Neural crest cell (in vitro differentiated cells): ENCODE measurements at regions not wholly inside any gene's neighbourhood (a gene's known extent, or its start where the extent isn't known, plus 50 kb on each side); places are given as distances from the start of the nearest gene placed in this dataset.
"Not testable (repeated sequence)": the region's sequence is repeated elsewhere in the genome, so short reads cannot be mapped to it uniquely, and the experiment has no call there.

ENCODE experiments used
- DNase-seq: peaks from one replicate; pipeline ENCODE4 v3.0.0; 2021; ENCODE audit warnings: low read depth, mixed read lengths, low spot score
- H3K27ac Mint-ChIP-seq: one replicate; pipeline ENCODE4 v1.8.0; 2021; ENCODE audit warnings: mild to moderate bottlenecking, mixed read lengths; ENCODE audit not compliant: unreplicated experiment
- H3K27me3 Mint-ChIP-seq: 2 replicates; pipeline ENCODE4 v1.8.0; 2021; ENCODE audit warnings: low read depth, mild to moderate bottlenecking, mixed read lengths
- H3K36me3 Mint-ChIP-seq: 2 replicates; pipeline ENCODE4 v1.8.0; 2021; ENCODE audit warnings: low read depth, mild to moderate bottlenecking, mixed read lengths
- H3K4me1 Mint-ChIP-seq: 2 replicates; pipeline ENCODE4 v1.8.0; 2021; ENCODE audit warnings: mixed read lengths
- H3K4me3 Mint-ChIP-seq: one replicate; pipeline ENCODE4 v1.8.0; 2021; ENCODE audit warnings: mild to moderate bottlenecking, mixed read lengths
- H3K9me3 Mint-ChIP-seq: 2 replicates; pipeline ENCODE4 v1.8.0; 2021; ENCODE audit warnings: mixed read lengths
- CTCF ChIP-seq: fragments of 200-600 bp; sonication (generic); conservative IDR thresholded peaks from 2 replicates; pipeline ENCODE4 v1.5.0; 2021; ENCODE audit warnings: antibody characterized with exemption, mild to moderate bottlenecking

GRCh38 chr15:62510791-62511190 lies 345.7 kb upstream of the C2CD4B start:
- TF ChIP-seq CTCF, result no peak
- H3K27me3 Mint-ChIP-seq, result no peaks in the 10 kb centered on the region
- peaks cover 26% of the 10 kb centered on the region for H3K4me1 Mint-ChIP-seq
- no peak overlapping the region for H3K27ac Mint-ChIP-seq
- no peaks in the 10 kb centered on the region for H3K9me3 Mint-ChIP-seq
- no peaks in the 10 kb centered on the region for H3K36me3 Mint-ChIP-seq
- H3K4me3 Mint-ChIP-seq, result no peak overlapping the region
- no peak for DNase-seq

- Mint-ChIP-seq H3K27me3 (no peaks in the 10 kb centered on the region), H3K9me3 (no peaks in the 10 kb centered on the region), H3K4me1 (peaks cover 8% of the 10 kb centered on the region), H3K27ac (no peak overlapping the region), H3K36me3 (no peaks in the 10 kb centered on the region), H3K4me3 (no peak overlapping the region)
- no peak for TF ChIP-seq CTCF
- DNase-seq, result no peak
Observed at GRCh38 chr15:62512904-62513303, 347.8 kb upstream of the C2CD4B start.

- Mint-ChIP-seq H3K36me3 (no peaks in the 10 kb centered on the region), H3K27me3 (no peaks in the 10 kb centered on the region), H3K4me1 (peaks cover 8% of the 10 kb centered on the region), H3K4me3 (no peak overlapping the region), H3K27ac (no peak overlapping the region), H3K9me3 (no peaks in the 10 kb centered on the region)
- no peak for DNase-seq
- TF ChIP-seq CTCF, result no peak
Observed at GRCh38 chr15:62513893-62514292, 348.8 kb upstream of the C2CD4B start.

DNA sequence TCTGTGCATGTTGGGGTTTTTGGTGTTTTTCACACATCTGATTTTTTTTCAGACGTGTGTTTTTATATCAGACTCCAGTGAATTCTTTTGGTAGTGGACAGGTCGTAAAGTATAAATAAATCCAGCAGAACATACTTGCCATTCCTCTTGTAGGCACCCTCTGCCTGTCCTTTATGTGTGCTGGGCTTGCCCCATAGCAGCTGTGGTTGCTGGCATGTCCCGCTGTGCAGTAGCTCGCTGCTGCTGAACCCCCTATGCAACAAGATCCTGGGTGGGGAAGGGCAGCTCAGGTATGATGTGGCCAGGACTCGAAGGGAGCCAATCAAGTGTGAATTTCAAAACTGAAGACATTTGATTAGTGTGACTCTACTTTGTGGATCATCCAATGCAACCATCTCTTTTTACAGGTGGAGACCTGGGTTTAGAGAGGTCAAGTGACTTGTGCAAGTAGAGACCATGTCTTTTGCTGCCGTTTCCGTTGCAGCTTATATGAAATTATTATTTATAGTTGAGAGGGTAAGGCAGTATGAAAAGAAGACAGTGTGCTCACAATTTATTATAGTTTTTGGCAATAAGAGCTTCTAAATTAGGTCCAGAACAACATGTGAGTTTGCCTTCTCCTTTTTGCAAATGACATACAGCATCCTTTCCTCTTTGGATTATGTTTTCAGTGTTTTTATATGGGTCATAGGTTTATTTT lies 350.8 kb upstream of the C2CD4B start:
- Mint-ChIP-seq H3K27ac (no peak overlapping the region), H3K27me3 (no peaks in the 10 kb centered on the region), H3K9me3 (no peaks in the 10 kb centered on the region), H3K4me1 (peaks cover 8% of the 10 kb centered on the region), H3K4me3 (no peak overlapping the region), H3K36me3 (no peaks in the 10 kb centered on the region)
- no peak for TF ChIP-seq CTCF
- DNase-seq, result no peak

GRCh38 chr15:62517541-62517940 lies 352.5 kb upstream of the C2CD4B start:
- no peak for DNase-seq
- H3K4me1 Mint-ChIP-seq, result peaks cover 15% of the 10 kb centered on the region
- no peaks in the 10 kb centered on the region for H3K9me3 Mint-ChIP-seq
- H3K27ac Mint-ChIP-seq, result no peak overlapping the region
- H3K36me3 Mint-ChIP-seq, result no peaks in the 10 kb centered on the region
- TF ChIP-seq CTCF, result no peak
- no peaks in the 10 kb centered on the region for H3K27me3 Mint-ChIP-seq
- H3K4me3 Mint-ChIP-seq, result no peak overlapping the region

- H3K4me1 Mint-ChIP-seq, H3K27ac Mint-ChIP-seq, H3K27me3 Mint-ChIP-seq, H3K4me3 Mint-ChIP-seq, DNase-seq, H3K9me3 Mint-ChIP-seq, H3K36me3 Mint-ChIP-seq: not testable (repeated sequence)
Observed at GRCh38 chr15:62518666-62519065, 353.6 kb upstream of the C2CD4B start.
